OCI-LY1 (cell line): ENCODE measurements at regions not wholly inside any gene's neighbourhood (a gene's known extent, or its start where the extent isn't known, plus 50 kb on each side); places are given as distances from the start of the nearest gene placed in this dataset.

ENCODE experiments used
- H2AFZ ChIP-seq: fragments of 200-600 bp; sonication (generic), shearing (Covaris generic); 2 replicates; pipeline ENCODE4 v1.6.0; 2014; ENCODE audit warnings: antibody characterized with exemption, mild to moderate bottlenecking, low read length
- H3F3A ChIP-seq: fragments of 200-600 bp; sonication (generic), shearing (Covaris generic); 2 replicates; pipeline ENCODE4 v1.6.0; 2014; ENCODE audit warnings: mild to moderate bottlenecking, antibody characterized with exemption, low read length, moderate library complexity; ENCODE audit not compliant: insufficient read depth
- H3K27ac ChIP-seq: fragments of 200-600 bp; sonication (generic); 2 replicates; pipeline ENCODE4 v1.5.1; 2014; ENCODE audit warnings: low read length, mixed run types, mild to moderate bottlenecking, low read depth; ENCODE audit not compliant: poor library complexity, severe bottlenecking
- H3K27me3 ChIP-seq: fragments of 200-600 bp; sonication (generic); 2 replicates; pipeline ENCODE4 v1.6.0; 2014; ENCODE audit warnings: antibody characterized with exemption, mild to moderate bottlenecking, low read length, moderate library complexity; ENCODE audit not compliant: insufficient read depth
- H3K36me3 ChIP-seq: fragments of 200-600 bp; sonication (generic); 2 replicates; pipeline ENCODE4 v1.6.1; 2014; ENCODE audit warnings: mild to moderate bottlenecking, antibody characterized with exemption, low read length, moderate library complexity, mixed read lengths; ENCODE audit not compliant: insufficient read depth
- H3K4me1 ChIP-seq: fragments of 200-600 bp; sonication (generic); 2 replicates; pipeline ENCODE4 v1.5.1; 2014; ENCODE audit warnings: mild to moderate bottlenecking, low read length, moderate library complexity; ENCODE audit not compliant: insufficient read depth, severe bottlenecking
- H3K4me2 ChIP-seq: fragments of 200-600 bp; sonication (generic), shearing (Covaris generic); 2 replicates; pipeline ENCODE4 v1.6.1; 2014; ENCODE audit warnings: low read length
- H3K4me3 ChIP-seq: fragments of 200-600 bp; sonication (generic); 2 replicates; pipeline ENCODE4 v1.5.1; 2014; ENCODE audit warnings: low read length, low read depth, mild to moderate bottlenecking, mixed read lengths; ENCODE audit not compliant: poor library complexity, severe bottlenecking
- H3K79me2 ChIP-seq: fragments of 200-600 bp; shearing (Covaris generic); 2 replicates; pipeline ENCODE4 v1.6.1; 2016; ENCODE audit warnings: mixed run types, low read length, mixed read lengths; ENCODE audit not compliant: insufficient read depth
- H3K9ac ChIP-seq: fragments of 200-600 bp; sonication (generic), shearing (Covaris generic); 2 replicates; pipeline ENCODE4 v1.6.1; 2014; ENCODE audit warnings: mild to moderate bottlenecking, low read length, mixed read lengths
- H3K9me2 ChIP-seq: fragments of 200-600 bp; sonication (generic), shearing (Covaris generic); 2 replicates; pipeline ENCODE4 v1.6.1; 2014; ENCODE audit warnings: low read depth, mild to moderate bottlenecking, low read length, mixed read lengths
- H3K9me3 ChIP-seq: fragments of 200-600 bp; shearing (Covaris generic); 2 replicates; pipeline ENCODE4 v1.6.1; 2014; ENCODE audit warnings: low read length, mixed read lengths
- H4K20me1 ChIP-seq: fragments of 200-600 bp; sonication (generic), shearing (Covaris generic); 2 replicates; pipeline ENCODE4 v1.6.0; 2016; ENCODE audit warnings: mild to moderate bottlenecking, low read length; ENCODE audit not compliant: insufficient read depth
- EZH2 ChIP-seq: fragments of 200-600 bp; sonication (generic), shearing (Covaris generic); IDR thresholded peaks from 2 replicates; pipeline ENCODE4 v1.8.0; 2017; ENCODE audit warnings: borderline replicate concordance, mixed run types, mild to moderate bottlenecking, antibody characterized with exemption, low read length, moderate library complexity, mixed read lengths
- TF ChIP-seq, protein P1 (sequence below): fragments of 200-600 bp; sonication (generic), shearing (Covaris generic); IDR thresholded peaks from 2 replicates; pipeline ENCODE4 v1.5.1; 2017; ENCODE audit warnings: mild to moderate bottlenecking, antibody characterized with exemption, low read length, moderate library complexity, mixed read lengths

GRCh38 chr4:179634862-179635261 is 2192.6 kb upstream of the AGA start:
- Histone ChIP-seq H3K4me1 (no peaks in the 10 kb centered on the region), H4K20me1 (no peaks in the 10 kb centered on the region), H3K79me2 (no peaks in the 10 kb centered on the region), H3K27me3 (no peaks in the 10 kb centered on the region), H2AFZ (no peak overlapping the region), H3K9me3 (no peaks in the 10 kb centered on the region), H3K36me3 (no peaks in the 10 kb centered on the region), H3K4me3 (no peak overlapping the region), H3F3A (no peaks in the 10 kb centered on the region), H3K27ac (no peak overlapping the region), H3K9me2 (no peaks in the 10 kb centered on the region), H3K4me2 (no peak overlapping the region), H3K9ac (no peak overlapping the region)
- TF ChIP-seq, protein P1, sequence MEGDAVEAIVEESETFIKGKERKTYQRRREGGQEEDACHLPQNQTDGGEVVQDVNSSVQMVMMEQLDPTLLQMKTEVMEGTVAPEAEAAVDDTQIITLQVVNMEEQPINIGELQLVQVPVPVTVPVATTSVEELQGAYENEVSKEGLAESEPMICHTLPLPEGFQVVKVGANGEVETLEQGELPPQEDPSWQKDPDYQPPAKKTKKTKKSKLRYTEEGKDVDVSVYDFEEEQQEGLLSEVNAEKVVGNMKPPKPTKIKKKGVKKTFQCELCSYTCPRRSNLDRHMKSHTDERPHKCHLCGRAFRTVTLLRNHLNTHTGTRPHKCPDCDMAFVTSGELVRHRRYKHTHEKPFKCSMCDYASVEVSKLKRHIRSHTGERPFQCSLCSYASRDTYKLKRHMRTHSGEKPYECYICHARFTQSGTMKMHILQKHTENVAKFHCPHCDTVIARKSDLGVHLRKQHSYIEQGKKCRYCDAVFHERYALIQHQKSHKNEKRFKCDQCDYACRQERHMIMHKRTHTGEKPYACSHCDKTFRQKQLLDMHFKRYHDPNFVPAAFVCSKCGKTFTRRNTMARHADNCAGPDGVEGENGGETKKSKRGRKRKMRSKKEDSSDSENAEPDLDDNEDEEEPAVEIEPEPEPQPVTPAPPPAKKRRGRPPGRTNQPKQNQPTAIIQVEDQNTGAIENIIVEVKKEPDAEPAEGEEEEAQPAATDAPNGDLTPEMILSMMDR: no peak
- TF ChIP-seq EZH2: no peak

DNA sequence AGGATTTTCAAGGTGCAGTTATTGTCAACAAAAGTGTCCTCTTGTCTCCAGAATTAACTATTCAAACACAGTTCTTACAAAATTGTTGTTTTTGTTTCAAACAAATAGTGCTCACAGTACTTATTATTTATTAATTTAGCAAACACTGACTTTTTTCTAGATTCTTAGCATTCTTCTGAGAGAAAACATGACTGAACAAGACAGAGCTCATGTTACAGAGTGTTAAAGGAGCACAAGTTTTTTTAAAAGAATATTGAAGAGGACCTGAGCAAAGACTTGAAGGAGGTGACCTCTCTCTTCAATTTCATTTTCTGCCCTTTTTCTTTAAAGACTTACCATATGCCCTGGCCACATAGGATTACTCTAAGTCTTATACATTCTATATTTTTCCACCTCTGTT is 2220.3 kb upstream of the AGA start:
- no peaks in the 10 kb centered on the region for H3K4me1 ChIP-seq
- H3F3A ChIP-seq: no peaks in the 10 kb centered on the region
- no peaks in the 10 kb centered on the region for H4K20me1 ChIP-seq
- TF ChIP-seq, protein P1: no peak
- TF ChIP-seq EZH2: no peak
- no peak overlapping the region for H2AFZ ChIP-seq
- H3K79me2 ChIP-seq: no peaks in the 10 kb centered on the region
- no peak overlapping the region for H3K4me2 ChIP-seq
- no peaks in the 10 kb centered on the region for H3K9me2 ChIP-seq
- no peaks in the 10 kb centered on the region for H3K36me3 ChIP-seq
- no peaks in the 10 kb centered on the region for H3K9me3 ChIP-seq
- H3K9ac ChIP-seq: no peak overlapping the region
- no peak overlapping the region for H3K27ac ChIP-seq
- H3K4me3 ChIP-seq: no peak overlapping the region
- H3K27me3 ChIP-seq: no peaks in the 10 kb centered on the region

DNA sequence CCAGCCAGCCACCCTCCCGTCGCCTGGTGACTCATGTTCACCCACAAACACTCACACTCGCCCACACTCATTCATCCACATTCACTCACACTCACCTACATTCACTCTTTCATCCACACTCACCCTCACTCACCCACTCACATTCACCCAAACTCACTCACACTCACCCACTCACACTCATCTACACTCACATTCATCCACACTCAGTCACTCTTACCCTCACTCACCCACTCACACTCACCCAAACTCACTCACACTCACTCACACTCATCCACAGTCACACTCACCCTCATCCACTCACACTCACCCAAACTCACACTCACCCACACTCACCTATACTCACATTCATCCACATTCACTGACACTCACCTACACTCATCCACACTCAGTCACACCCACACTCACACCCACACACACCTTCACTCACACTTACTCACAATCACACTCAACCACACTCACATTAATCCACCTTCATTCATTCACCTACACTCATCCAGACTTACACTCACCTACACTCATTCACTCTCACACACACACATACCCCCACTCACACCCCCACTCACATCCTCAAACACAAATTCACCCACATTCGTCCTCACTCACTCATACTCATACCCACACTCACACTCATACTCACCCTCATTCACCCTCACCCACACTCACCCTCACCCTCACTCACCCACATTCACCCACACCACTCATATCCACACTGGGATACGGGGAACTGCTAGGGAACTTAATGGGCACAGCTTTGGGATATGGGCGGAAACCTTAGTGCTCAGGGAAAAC is 2221.6 kb upstream of the AGA start:
- H3K4me2 ChIP-seq: no peak overlapping the region
- no peak for TF ChIP-seq EZH2
- TF ChIP-seq, protein P1: no peak
- H3K27ac ChIP-seq: no peak overlapping the region
- H3F3A ChIP-seq: no peaks in the 10 kb centered on the region
- no peak overlapping the region for H3K9ac ChIP-seq
- H3K4me3 ChIP-seq: no peak overlapping the region
- H3K36me3 ChIP-seq: no peaks in the 10 kb centered on the region
- no peaks in the 10 kb centered on the region for H3K9me2 ChIP-seq
- H2AFZ ChIP-seq: no peak overlapping the region
- no peaks in the 10 kb centered on the region for H3K27me3 ChIP-seq
- no peaks in the 10 kb centered on the region for H3K79me2 ChIP-seq
- no peaks in the 10 kb centered on the region for H4K20me1 ChIP-seq
- no peaks in the 10 kb centered on the region for H3K9me3 ChIP-seq
- no peaks in the 10 kb centered on the region for H3K4me1 ChIP-seq
